ENCODE measurements at regions not wholly inside any gene's neighbourhood (a gene's known extent, or its start where the extent isn't known, plus 50 kb on each side); places are given as distances from the start of the nearest gene placed in this dataset.

DNA sequence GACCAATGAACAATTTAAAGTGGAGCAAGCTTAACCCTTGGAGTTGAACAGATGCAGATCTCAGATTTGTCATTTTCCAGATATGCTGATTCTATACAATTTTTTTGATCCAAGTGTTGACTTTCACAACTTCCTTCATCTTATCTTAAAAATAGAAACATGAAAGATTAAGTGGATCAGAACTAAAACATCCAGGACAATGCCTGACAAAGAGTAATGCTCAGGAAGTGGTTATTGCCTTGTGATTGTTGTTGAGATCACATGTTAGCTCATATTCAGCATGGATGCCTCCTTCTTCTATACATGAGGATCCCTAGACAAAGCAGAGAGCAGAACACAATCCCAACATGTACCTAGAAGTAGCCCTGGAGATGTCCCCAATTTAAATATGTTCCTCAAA is 160.9 kb downstream of the PPARGC1A start:
- in situ Hi-C loops (cut with MboI; ENCODE audit: low sequenced_read_pairs): no loop called here
- Histone ChIP-seq H3K9ac (ENCODE audit: low read depth, low read length) (no peak overlapping the region), H3K4me2 (ENCODE audit: low read depth, low read length) (no peak overlapping the region), H3K4me3 (ENCODE audit: insufficient read depth, low read depth, low read length) (no peak overlapping the region), H3K9me1 (ENCODE audit: insufficient read depth, low read length) (peaks cover 3% of the 10 kb centered on the region; the same call in 1 of the 2 replicates), H2BK120ac (ENCODE audit: low read depth, low read length) (0 out of 2 replicates have a peak overlapping the region, but pooled peaks have one; percentile 37), H3K18ac (ENCODE audit: low read depth, low read length) (peak overlapping the region; percentile 50; the same call in 1 of the 2 replicates), H4K20me1 (ENCODE audit: insufficient read depth, low read length) (no peaks in the 10 kb centered on the region), H3K14ac (replicated peaks; ENCODE audit: low read depth, low read length) (no peak overlapping the region), H2BK5ac (ENCODE audit: low read depth, low read length, poor library complexity, severe bottlenecking) (no peak overlapping the region), H4K91ac (ENCODE audit: insufficient read depth, low read depth, low read length) (no peak overlapping the region), H3K9me3 (ENCODE audit: control insufficient read depth, insufficient read depth, low read length) (no peaks in the 10 kb centered on the region), H2AK9ac (replicated peaks; ENCODE audit: low read depth, low read length, poor library complexity) (no peak overlapping the region), H3K23ac (ENCODE audit: low read depth, low read length) (no peak overlapping the region), H4K8ac (ENCODE audit: low read depth in 2 of 2, low read length in 2 of 2) (no peak overlapping the region), H2AK5ac (ENCODE audit: low read depth, low read length) (no peak overlapping the region), H2BK20ac (ENCODE audit: low read depth, low read length) (peak overlapping the region; percentile 62; the same call in 1 of the 2 replicates), H2AFZ (replicated peaks; ENCODE audit: low read length, poor library complexity) (no peak overlapping the region), H2BK15ac (ENCODE audit: low read depth, low read length) (no peak overlapping the region), H3K56ac (ENCODE audit: extremely low read depth, insufficient read depth, low read length) (no peak overlapping the region), H3K36me3 (ENCODE audit: control insufficient read depth, insufficient read depth, low read length) (no peaks in the 10 kb centered on the region), H3K27me3 (ENCODE audit: control insufficient read depth, insufficient read depth, low read length) (no peaks in the 10 kb centered on the region), H3K4ac (ENCODE audit: low read depth, low read length) (no peak overlapping the region), H3K27ac (ENCODE audit: insufficient read depth, low read length) (no peak overlapping the region), H4K5ac (ENCODE audit: low read depth, low read length) (no peak overlapping the region), H3K4me1 (ENCODE audit: control insufficient read depth, insufficient read depth, low read length) (peaks cover 3% of the 10 kb centered on the region), H3K79me1 (ENCODE audit: low read depth in 1 of 2, low read length in 2 of 2) (no peaks in the 10 kb centered on the region)
- no TSS peak for BruUV-seq (replicated peaks)
- DNase-seq: no peak
- TF ChIP-seq, protein P1, sequence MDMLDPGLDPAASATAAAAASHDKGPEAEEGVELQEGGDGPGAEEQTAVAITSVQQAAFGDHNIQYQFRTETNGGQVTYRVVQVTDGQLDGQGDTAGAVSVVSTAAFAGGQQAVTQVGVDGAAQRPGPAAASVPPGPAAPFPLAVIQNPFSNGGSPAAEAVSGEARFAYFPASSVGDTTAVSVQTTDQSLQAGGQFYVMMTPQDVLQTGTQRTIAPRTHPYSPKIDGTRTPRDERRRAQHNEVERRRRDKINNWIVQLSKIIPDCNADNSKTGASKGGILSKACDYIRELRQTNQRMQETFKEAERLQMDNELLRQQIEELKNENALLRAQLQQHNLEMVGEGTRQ (IDR thresholded peaks at IDR 0.05; ENCODE audit: low read depth, low read length): no peak
- no peak for TF ChIP-seq RCOR1 (IDR thresholded peaks at IDR 0.05; ENCODE audit: insufficient replicate concordance, low read length)
- TF ChIP-seq MXI1 (IDR thresholded peaks at IDR 0.05; ENCODE audit: borderline replicate concordance, low read depth, low read length): no peak
- TF ChIP-seq, protein P2, sequence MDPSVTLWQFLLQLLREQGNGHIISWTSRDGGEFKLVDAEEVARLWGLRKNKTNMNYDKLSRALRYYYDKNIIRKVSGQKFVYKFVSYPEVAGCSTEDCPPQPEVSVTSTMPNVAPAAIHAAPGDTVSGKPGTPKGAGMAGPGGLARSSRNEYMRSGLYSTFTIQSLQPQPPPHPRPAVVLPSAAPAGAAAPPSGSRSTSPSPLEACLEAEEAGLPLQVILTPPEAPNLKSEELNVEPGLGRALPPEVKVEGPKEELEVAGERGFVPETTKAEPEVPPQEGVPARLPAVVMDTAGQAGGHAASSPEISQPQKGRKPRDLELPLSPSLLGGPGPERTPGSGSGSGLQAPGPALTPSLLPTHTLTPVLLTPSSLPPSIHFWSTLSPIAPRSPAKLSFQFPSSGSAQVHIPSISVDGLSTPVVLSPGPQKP (IDR thresholded peaks at IDR 0.05; ENCODE audit: borderline replicate concordance, low read depth, low read length): no peak
- no peak for TF ChIP-seq SMC3 (IDR thresholded peaks at IDR 0.05; ENCODE audit: low read depth, low read length)
- TF ChIP-seq FOS (IDR thresholded peaks at IDR 0.05; ENCODE audit: low read depth, low read length): no peak
- no peak for TF ChIP-seq MAFK (IDR thresholded peaks at IDR 0.05; ENCODE audit: low read depth, low read length)
- no peak for TF ChIP-seq NFE2L2 (IDR thresholded peaks at IDR 0.05; ENCODE audit: low read depth, low read length)
- TF ChIP-seq RAD21 (IDR thresholded peaks at IDR 0.05; ENCODE audit: low read length): no peak
- no peak for TF ChIP-seq RFX5 (IDR thresholded peaks at IDR 0.05; ENCODE audit: low read depth, low read length)
- TF ChIP-seq, protein P3, sequence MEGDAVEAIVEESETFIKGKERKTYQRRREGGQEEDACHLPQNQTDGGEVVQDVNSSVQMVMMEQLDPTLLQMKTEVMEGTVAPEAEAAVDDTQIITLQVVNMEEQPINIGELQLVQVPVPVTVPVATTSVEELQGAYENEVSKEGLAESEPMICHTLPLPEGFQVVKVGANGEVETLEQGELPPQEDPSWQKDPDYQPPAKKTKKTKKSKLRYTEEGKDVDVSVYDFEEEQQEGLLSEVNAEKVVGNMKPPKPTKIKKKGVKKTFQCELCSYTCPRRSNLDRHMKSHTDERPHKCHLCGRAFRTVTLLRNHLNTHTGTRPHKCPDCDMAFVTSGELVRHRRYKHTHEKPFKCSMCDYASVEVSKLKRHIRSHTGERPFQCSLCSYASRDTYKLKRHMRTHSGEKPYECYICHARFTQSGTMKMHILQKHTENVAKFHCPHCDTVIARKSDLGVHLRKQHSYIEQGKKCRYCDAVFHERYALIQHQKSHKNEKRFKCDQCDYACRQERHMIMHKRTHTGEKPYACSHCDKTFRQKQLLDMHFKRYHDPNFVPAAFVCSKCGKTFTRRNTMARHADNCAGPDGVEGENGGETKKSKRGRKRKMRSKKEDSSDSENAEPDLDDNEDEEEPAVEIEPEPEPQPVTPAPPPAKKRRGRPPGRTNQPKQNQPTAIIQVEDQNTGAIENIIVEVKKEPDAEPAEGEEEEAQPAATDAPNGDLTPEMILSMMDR (conservative IDR thresholded peaks at IDR 0.05; ENCODE audit: low read depth, low read length): no peak
- no peak for TF ChIP-seq BHLHE40 (IDR thresholded peaks at IDR 0.05; ENCODE audit: low read depth, low read length)
- POLR2A ChIA-PET (ENCODE audit: unreplicated experiment): interaction anchor here (0.6 kb wide), 1 partner anchor 1103 kb away, joined by 6 read pairs; no protein-coding TSS in a partner anchor
- ATAC-seq (ENCODE audit: low read depth): no peak
- intact Hi-C loops (cut with micrococcal nuclease): no loop called here
- CTCF ChIA-PET: interaction anchor here (0.7 kb wide), 1 partner anchor 92 kb away, joined by 4 read pairs; no protein-coding TSS in a partner anchor
- dilution Hi-C loops (cut with HindIII; ENCODE audit: low sequenced_read_pairs, unreplicated experiment): no loop called here
